Adrenal gland (tissue), 9 donors: ENCODE measurements at regions not wholly inside any gene's neighbourhood (a gene's known extent, or its start where the extent isn't known, plus 50 kb on each side); places are given as distances from the start of the nearest gene placed in this dataset.

Source experiments
- DNase-seq, 7 donors: peaks; one replicate each; pipeline ENCODE4 v3.0.0-alpha.2; 2019 to 2020
- H3K27ac ChIP-seq, 5 donors: fragments of 200-600 bp; sonication (generic) in 4 of 5; 1 replicate in 3 of 5; 2 replicates in 2 of 5; pipeline versions ENCODE4 v1.5.1 to v1.8.0; 2016 to 2020; ENCODE audit warnings: mild to moderate bottlenecking in 1 of 5
- H3K27me3 ChIP-seq: fragments of 200-600 bp; 2 replicates; pipeline ENCODE4 v1.8.0; 2021
- H3K36me3 ChIP-seq, 2 donors: fragments of 200-600 bp; replicated peaks in 1 of 2; 1 replicate in 1 of 2; 2 replicates in 1 of 2; pipeline versions ENCODE4 v1.5.1 to v1.8.0; 2018 to 2022
- H3K4me1 ChIP-seq, 2 donors: fragments of 200-600 bp; replicated peaks in 1 of 2; 1 replicate in 1 of 2; 2 replicates in 1 of 2; pipeline versions ENCODE4 v1.5.1 to v1.8.0; 2018 to 2021
- H3K4me3 ChIP-seq, 4 donors: fragments of 200-600 bp; sonication (generic) in 3 of 4; one replicate each; pipeline ENCODE4 v1.5.1; 2016 to 2018
- H3K9me3 ChIP-seq, 3 donors: fragments of 200-600 bp; sonication (generic) in 1 of 3; replicated peaks in 1 of 3; 1 replicate in 2 of 3; 2 replicates in 1 of 3; pipeline versions ENCODE4 v1.5.1 to v1.8.0; 2016 to 2021
- POLR2A ChIP-seq, 2 donors: fragments of 450-650 bp; IDR thresholded peaks; one replicate each; pipeline ENCODE4 v1.6.1; 2017; ENCODE audit warnings: antibody characterized with exemption in 2 of 2, mild to moderate bottlenecking in 2 of 2, moderate library complexity in 1 of 2
- WGBS, 4 donors: extraction: QIAGEN DNeasy Blood & Tissue Kit in 2 of 4; methylation state at CpG; one replicate each; pipeline versions ENCODE4 v1.1.5 to v1.1.7; 2013 to 2017; 5-methylcytosine and 5-hydroxymethylcytosine counted together
- intact Hi-C, 2 donors: fragments of 100-400 bp; cut with DNase I; formaldehyde crosslinking; loops; one replicate each; pipeline versions ENCODE4 v1.14.1 to v1.15.0; 2022 to 2023
- TF ChIP-seq, protein P1 (sequence below), 6 experiments: fragments of 450-650 bp in 4 of 6; fragments of 200-600 bp in 2 of 6; sonication (generic) in 1 of 6; IDR thresholded peaks; 1 replicate in 5 of 6; 2 replicates in 1 of 6; pipeline versions ENCODE4 v1.5.1 to v1.8.0; 2016 to 2021; ENCODE audit warnings: antibody characterized with exemption in 6 of 6, mild to moderate bottlenecking in 2 of 6, moderate library complexity in 1 of 6
- donor health status: healthy with polysubstance abuse.
- donor health status: Bipolar disorder and iron deficiency.
- donor health status: DM: yes; HTN: yes; CAD: no.
- donor health status: DM: no; HTN: no; CAD: no.
- donor health status: DM: no; HTN: no; CAD: no.

DNA sequence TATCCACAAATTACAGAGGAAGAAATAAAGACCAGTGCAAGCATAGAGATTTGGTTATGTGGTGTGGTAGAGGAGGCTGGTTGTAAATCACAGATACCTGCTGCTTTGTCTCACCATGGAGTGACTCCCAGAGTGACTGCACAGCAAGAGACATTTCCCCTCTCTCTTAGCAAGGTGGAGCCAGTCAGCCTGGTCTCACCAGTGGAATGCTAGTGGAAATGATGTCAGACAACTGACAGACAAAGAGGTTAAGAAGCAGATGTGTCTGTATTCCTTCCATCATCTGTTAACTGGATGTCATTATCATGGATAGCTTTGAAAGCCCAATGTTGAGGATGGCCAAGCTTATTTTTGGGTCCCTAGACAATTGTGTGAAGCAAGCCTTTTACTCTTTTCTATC lies 509.4 kb upstream of the SEMA6A start:
- no peaks in the 10 kb centered on the region for H3K36me3 ChIP-seq
- H3K4me3 ChIP-seq = no peak overlapping the region
- no peaks in the 10 kb centered on the region for H3K27me3 ChIP-seq
- DNase-seq = no peak
- intact Hi-C loops = no loop called here
- TF ChIP-seq POLR2A (IDR thresholded peaks at IDR 0.05) = no peak
- TF ChIP-seq, protein P1, sequence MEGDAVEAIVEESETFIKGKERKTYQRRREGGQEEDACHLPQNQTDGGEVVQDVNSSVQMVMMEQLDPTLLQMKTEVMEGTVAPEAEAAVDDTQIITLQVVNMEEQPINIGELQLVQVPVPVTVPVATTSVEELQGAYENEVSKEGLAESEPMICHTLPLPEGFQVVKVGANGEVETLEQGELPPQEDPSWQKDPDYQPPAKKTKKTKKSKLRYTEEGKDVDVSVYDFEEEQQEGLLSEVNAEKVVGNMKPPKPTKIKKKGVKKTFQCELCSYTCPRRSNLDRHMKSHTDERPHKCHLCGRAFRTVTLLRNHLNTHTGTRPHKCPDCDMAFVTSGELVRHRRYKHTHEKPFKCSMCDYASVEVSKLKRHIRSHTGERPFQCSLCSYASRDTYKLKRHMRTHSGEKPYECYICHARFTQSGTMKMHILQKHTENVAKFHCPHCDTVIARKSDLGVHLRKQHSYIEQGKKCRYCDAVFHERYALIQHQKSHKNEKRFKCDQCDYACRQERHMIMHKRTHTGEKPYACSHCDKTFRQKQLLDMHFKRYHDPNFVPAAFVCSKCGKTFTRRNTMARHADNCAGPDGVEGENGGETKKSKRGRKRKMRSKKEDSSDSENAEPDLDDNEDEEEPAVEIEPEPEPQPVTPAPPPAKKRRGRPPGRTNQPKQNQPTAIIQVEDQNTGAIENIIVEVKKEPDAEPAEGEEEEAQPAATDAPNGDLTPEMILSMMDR (IDR thresholded peaks at IDR 0.05) = no peak
- no peaks in the 10 kb centered on the region for H3K9me3 ChIP-seq
- H3K4me1 ChIP-seq = no peaks in the 10 kb centered on the region
- no peak overlapping the region for H3K27ac ChIP-seq

DNA sequence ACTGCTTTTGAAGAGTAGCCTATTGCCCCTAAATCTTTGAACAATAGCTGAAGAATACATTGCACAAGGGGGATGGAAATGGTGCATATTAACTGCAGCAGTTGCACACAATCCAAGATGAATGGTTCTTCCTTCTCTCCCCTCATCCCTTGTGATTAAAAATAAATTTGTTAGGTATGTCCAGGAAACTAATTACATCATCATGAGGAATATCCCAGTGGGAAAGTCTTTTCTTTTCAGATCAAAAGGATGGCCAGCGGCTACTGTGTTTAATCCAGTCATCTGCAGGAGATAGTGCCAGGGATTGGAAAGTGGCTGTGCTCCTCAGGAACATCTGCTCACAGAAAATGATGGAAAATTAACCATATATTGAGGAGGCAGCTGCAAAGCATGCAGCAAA lies 508.4 kb upstream of the SEMA6A start:
- WGBS, 4 donors = 78 to 96% (median 88%) methylated on average over 1 of the region's 1 CpG
- Histone ChIP-seq H3K27ac (no peak overlapping the region), H3K4me1 (no peaks in the 10 kb centered on the region), H3K27me3 (no peaks in the 10 kb centered on the region), H3K36me3 (no peaks in the 10 kb centered on the region), H3K9me3 (no peaks in the 10 kb centered on the region), H3K4me3 (no peak overlapping the region)
- intact Hi-C loops = no loop called here
- TF ChIP-seq, protein P1 (IDR thresholded peaks at IDR 0.05) = no peak
- no peak for TF ChIP-seq POLR2A (IDR thresholded peaks at IDR 0.05)
- DNase-seq = no peak

DNA sequence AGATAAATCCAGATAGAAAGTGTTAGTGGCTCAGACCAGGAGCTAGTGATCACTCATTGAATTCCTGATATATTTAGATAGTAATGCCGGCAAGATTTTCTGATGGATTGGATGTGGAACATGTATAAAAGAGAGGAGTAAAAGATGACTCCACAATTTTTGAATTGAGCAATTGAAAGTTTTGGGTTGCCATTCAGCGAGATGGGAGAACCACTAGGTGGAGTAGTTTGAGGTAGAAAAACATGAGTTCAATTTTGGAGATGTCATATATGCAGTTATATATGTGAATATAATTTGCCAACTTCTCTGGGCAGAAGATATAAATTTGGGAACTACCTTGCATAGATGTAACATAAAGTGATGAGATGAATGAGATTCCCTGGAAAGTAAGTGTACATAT lies 502.5 kb upstream of the SEMA6A start:
- H3K27me3 ChIP-seq = no peaks in the 10 kb centered on the region
- no peak for DNase-seq
- H3K4me1 ChIP-seq = no peaks in the 10 kb centered on the region
- intact Hi-C loops = no loop called here
- TF ChIP-seq POLR2A (IDR thresholded peaks at IDR 0.05) = no peak
- TF ChIP-seq, protein P1 (IDR thresholded peaks at IDR 0.05) = peak in 3 of 6 experiments; percentile 24 to 30 (median 26)
- H3K27ac ChIP-seq = no peak overlapping the region
- H3K4me3 ChIP-seq = no peak overlapping the region
- WGBS, 4 donors = 66 to 86% (median 71%) methylated on average over 2 of the region's 2 CpGs
- H3K9me3 ChIP-seq = no peaks in the 10 kb centered on the region
- H3K36me3 ChIP-seq = no peaks in the 10 kb centered on the region

DNA sequence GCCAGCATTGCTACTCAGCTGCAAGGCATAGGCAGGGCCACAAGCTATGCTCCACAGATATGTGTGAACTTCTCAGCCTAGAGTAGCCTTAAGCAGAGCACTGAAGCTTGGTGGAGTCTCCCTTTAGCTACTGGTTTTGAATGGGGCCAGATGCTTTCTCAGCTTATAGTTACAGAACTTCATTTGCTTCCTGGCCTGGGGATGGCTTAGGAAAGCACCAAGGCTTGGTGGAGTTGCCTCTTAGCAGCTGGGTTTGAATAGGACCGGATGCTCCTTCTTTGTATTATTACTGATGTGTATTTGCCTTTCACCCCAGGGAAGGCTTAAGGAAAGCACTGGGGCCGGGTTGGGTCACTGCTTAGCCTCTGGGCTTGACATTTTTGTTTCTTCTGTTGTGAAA lies 497.8 kb upstream of the SEMA6A start:
- intact Hi-C loops = no loop called here
- H3K4me1 ChIP-seq = no peaks in the 10 kb centered on the region

More for the DNA sequence above, 497.8 kb upstream of the SEMA6A start:
- Histone ChIP-seq H3K36me3 (no peaks in the 10 kb centered on the region), H3K27ac (no peak overlapping the region), H3K4me3 (no peak overlapping the region), H3K27me3 (no peaks in the 10 kb centered on the region), H3K9me3 (no peaks in the 10 kb centered on the region)
- DNase-seq = no peak
- TF ChIP-seq, protein P1 (IDR thresholded peaks at IDR 0.05) = no peak
- no peak for TF ChIP-seq POLR2A (IDR thresholded peaks at IDR 0.05)
- WGBS, 4 donors = 69 to 82% (median 77%) methylated on average over 2 of the region's 2 CpGs
